Gastrocnemius medialis (tissue), 4 donors: ENCODE measurements at regions not wholly inside any gene's neighbourhood (a gene's known extent, or its start where the extent isn't known, plus 50 kb on each side); places are given as distances from the start of the nearest gene placed in this dataset.

Experiments
- CTCF ChIP-seq, 5 experiments: fragments of 450-650 bp in 3 of 5; fragments of 200-600 bp in 2 of 5; sonication (generic) in 2 of 5; IDR thresholded peaks in 4 of 5; conservative IDR thresholded peaks in 1 of 5; 1 replicate in 4 of 5; 2 replicates in 1 of 5; pipeline ENCODE4 v1.5.1; 2016 to 2019; ENCODE audit warnings: antibody characterized with exemption in 5 of 5, mild to moderate bottlenecking in 3 of 5, moderate library complexity in 3 of 5
- POLR2A ChIP-seq, 2 donors: fragments of 450-650 bp; IDR thresholded peaks; one replicate each; pipeline ENCODE4 v1.6.1; 2017; ENCODE audit warnings: antibody characterized with exemption in 2 of 2, mild to moderate bottlenecking in 2 of 2, moderate library complexity in 2 of 2

- TF ChIP-seq CTCF (IDR thresholded peaks at IDR 0.05 in 4 of 5, conservative IDR thresholded peaks at IDR 0.05 in 1 of 5) (no peak), POLR2A (IDR thresholded peaks at IDR 0.05) (no peak)
Measured at GRCh38 chr12:19833775-19834501, 394.6 kb downstream of the AEBP2 start.
